Keratinocyte (primary cell): ENCODE measurements at regions not wholly inside any gene's neighbourhood (a gene's known extent, or its start where the extent isn't known, plus 50 kb on each side); places are given as distances from the start of the nearest gene placed in this dataset.

Source experiments
- DNase-seq: peaks from one replicate; pipeline ENCODE4 v3.0.0-alpha.2; 2011; ENCODE audit warnings: low read depth, missing footprints, low spot score
- FAIRE-seq: peaks from 2 replicates; lab custom pipeline; 2011; peaks lifted over from hg19 to GRCh38; lab: Jason Lieb, UNC
- H2AFZ ChIP-seq: 2 replicates; pipeline ENCODE4 v1.6.0; 2012; ENCODE audit warnings: low read length, control low read depth, inconsistent platforms; ENCODE audit not compliant: control insufficient read depth
- H3K27ac ChIP-seq: 2 replicates; pipeline ENCODE4 v1.5.1; 2011; ENCODE audit warnings: low read length; ENCODE audit not compliant: control insufficient read depth, insufficient read depth
- H3K27me3 ChIP-seq: 3 replicates; pipeline ENCODE4 v1.6.0; 2011; ENCODE audit warnings: low read length; ENCODE audit not compliant: control insufficient read depth, insufficient read depth; ENCODE audit errors: extremely low read depth
- H3K36me3 ChIP-seq, 2 experiments: 2 replicates in 1 of 2; 3 replicates in 1 of 2; pipeline ENCODE4 v1.5.1; 2011; ENCODE audit warnings: low read length in 2 of 2, mild to moderate bottlenecking in 1 of 2; ENCODE audit not compliant: control insufficient read depth in 2 of 2, insufficient read depth in 2 of 2; ENCODE audit errors: extremely low read depth in 1 of 2
- H3K4me1 ChIP-seq: 3 replicates; pipeline ENCODE4 v1.5.1; 2011; ENCODE audit warnings: low read length; ENCODE audit not compliant: control insufficient read depth, insufficient read depth; ENCODE audit errors: extremely low read depth
- H3K4me2 ChIP-seq: 3 replicates; pipeline ENCODE4 v1.6.0; 2011; ENCODE audit warnings: low read depth, low read length; ENCODE audit not compliant: control insufficient read depth, insufficient read depth; ENCODE audit errors: extremely low read depth
- H3K4me3 ChIP-seq, 3 experiments: fragments of 200-600 bp in 1 of 3; sonication (generic) in 1 of 3; 2 replicates in 2 of 3; 3 replicates in 1 of 3; pipeline ENCODE4 v1.5.1; 2011 to 2016; ENCODE audit warnings: low read length in 3 of 3, mild to moderate bottlenecking in 3 of 3, control low read depth in 2 of 3, inconsistent platforms in 1 of 3, low read depth in 1 of 3, mixed read lengths in 1 of 3, mixed run types in 1 of 3, moderate library complexity in 1 of 3; ENCODE audit not compliant: control insufficient read depth in 2 of 3, insufficient read depth in 2 of 3; ENCODE audit errors: extremely low read depth in 1 of 3
- H3K79me2 ChIP-seq: 2 replicates; pipeline ENCODE4 v1.6.0; 2012; ENCODE audit warnings: low read length; ENCODE audit not compliant: control insufficient read depth, insufficient read depth
- H3K9ac ChIP-seq: 3 replicates; pipeline ENCODE4 v1.6.0; 2011; ENCODE audit warnings: low read length; ENCODE audit not compliant: control insufficient read depth, insufficient read depth; ENCODE audit errors: extremely low read depth
- H3K9me1 ChIP-seq: 3 replicates; pipeline ENCODE4 v1.6.0; 2011; ENCODE audit warnings: low read length; ENCODE audit not compliant: control insufficient read depth, insufficient read depth; ENCODE audit errors: extremely low read depth
- H3K9me3 ChIP-seq: 2 replicates; pipeline ENCODE4 v1.5.1; 2012; ENCODE audit warnings: low read depth, low read length; ENCODE audit not compliant: control insufficient read depth
- H4K20me1 ChIP-seq: 3 replicates; pipeline ENCODE4 v1.6.0; 2011; ENCODE audit warnings: low read length; ENCODE audit not compliant: control insufficient read depth, insufficient read depth; ENCODE audit errors: extremely low read depth
- EZH2 ChIP-seq: IDR thresholded peaks from one replicate; pipeline ENCODE4 v1.6.1; 2012; ENCODE audit warnings: inconsistent platforms, mild to moderate bottlenecking, low read length, moderate library complexity
- dilution Hi-C: fragments of 300-500 bp; cut with MboI; formaldehyde crosslinking; loops from one replicate; pipeline ENCODE4 v1.7.0; 2020; ENCODE audit warnings: low sequenced_read_pairs; ENCODE audit not compliant: extremely low pct_ligation_motif_present
- TF ChIP-seq, protein P1 (sequence below), 3 experiments: IDR thresholded peaks in 1 of 3; conservative IDR thresholded peaks in 1 of 3; optimal IDR thresholded peaks in 1 of 3; 2 replicates in 2 of 3; 3 replicates in 1 of 3; pipeline versions ENCODE3 to v1.5.1; 2011; ENCODE audit warnings: low read length in 3 of 3, mild to moderate bottlenecking in 3 of 3, moderate library complexity in 2 of 3, control low read depth in 1 of 3, inconsistent platforms in 1 of 3; ENCODE audit not compliant: insufficient read depth in 2 of 3; ENCODE audit errors: extremely low read depth in 1 of 3

DNA sequence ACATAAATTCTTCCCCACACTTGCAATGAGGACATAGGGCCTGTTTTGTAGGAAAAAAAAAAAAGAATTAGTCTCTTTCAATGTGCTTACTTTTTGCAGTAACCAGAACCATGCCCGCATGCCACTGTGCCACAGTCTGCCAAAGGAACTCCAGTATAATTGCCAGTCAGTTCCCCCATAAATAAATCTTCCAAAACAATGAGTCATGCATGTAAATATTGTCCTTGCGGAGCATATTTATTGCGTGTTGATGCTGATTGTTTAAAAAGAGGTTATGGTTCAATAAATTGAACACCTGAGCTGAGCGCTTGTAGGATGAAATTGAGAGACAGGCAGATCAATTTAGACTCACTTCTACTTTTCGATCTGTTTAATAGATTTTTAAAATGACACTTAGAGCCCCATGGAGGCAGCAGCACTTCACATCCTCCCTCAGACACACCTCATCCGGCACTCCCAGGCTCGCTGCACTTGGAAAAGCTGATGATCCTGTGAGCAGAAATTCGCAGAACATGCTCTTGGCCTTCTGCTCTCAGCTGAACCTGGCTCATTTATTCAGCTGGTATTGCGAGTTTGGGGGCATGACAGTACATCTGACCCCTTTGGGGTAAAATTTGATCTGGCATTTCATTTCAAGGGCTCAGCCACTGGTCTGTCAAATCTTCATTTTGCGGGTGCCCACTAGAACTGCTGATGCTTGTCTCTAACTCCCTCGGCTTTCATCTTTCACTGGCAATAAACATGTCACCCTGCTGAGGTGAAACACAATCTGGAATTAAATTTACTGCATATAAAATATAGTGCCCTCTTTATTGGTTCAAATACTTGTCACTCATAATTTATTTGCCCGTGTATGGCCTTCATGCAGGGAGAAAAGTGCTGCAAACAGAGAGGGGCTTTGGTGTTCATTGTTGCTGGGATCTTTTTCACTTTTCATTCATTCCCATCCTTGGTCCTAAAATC lies 371.1 kb upstream of the POU3F2 start:
- H4K20me1 ChIP-seq = no peaks in the 10 kb centered on the region
- no peak overlapping the region for H3K27ac ChIP-seq
- DNase-seq (no peak), FAIRE-seq (no peak)
- H2AFZ ChIP-seq = no peak overlapping the region
- no peak for TF ChIP-seq EZH2
- TF ChIP-seq, protein P1, sequence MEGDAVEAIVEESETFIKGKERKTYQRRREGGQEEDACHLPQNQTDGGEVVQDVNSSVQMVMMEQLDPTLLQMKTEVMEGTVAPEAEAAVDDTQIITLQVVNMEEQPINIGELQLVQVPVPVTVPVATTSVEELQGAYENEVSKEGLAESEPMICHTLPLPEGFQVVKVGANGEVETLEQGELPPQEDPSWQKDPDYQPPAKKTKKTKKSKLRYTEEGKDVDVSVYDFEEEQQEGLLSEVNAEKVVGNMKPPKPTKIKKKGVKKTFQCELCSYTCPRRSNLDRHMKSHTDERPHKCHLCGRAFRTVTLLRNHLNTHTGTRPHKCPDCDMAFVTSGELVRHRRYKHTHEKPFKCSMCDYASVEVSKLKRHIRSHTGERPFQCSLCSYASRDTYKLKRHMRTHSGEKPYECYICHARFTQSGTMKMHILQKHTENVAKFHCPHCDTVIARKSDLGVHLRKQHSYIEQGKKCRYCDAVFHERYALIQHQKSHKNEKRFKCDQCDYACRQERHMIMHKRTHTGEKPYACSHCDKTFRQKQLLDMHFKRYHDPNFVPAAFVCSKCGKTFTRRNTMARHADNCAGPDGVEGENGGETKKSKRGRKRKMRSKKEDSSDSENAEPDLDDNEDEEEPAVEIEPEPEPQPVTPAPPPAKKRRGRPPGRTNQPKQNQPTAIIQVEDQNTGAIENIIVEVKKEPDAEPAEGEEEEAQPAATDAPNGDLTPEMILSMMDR (optimal IDR thresholded peaks at IDR 0.05 in 1 of 3, IDR thresholded peaks at IDR 0.05 in 1 of 3, conservative IDR thresholded peaks at IDR 0.05 in 1 of 3; ENCODE audit: extremely low read depth in 1 of 3, insufficient read depth in 2 of 3, low read length in 3 of 3) = no peak
- H3K4me3 ChIP-seq = no peak overlapping the region
- no peaks in the 10 kb centered on the region for H3K79me2 ChIP-seq
- H3K4me2 ChIP-seq = no peak overlapping the region
- no peaks in the 10 kb centered on the region for H3K4me1 ChIP-seq
- H3K36me3 ChIP-seq = no peaks in the 10 kb centered on the region
- dilution Hi-C loops = no loop called here
- H3K9me3 ChIP-seq = no peaks in the 10 kb centered on the region
- H3K9me1 ChIP-seq = no peaks in the 10 kb centered on the region
- H3K27me3 ChIP-seq = no peaks in the 10 kb centered on the region
- H3K9ac ChIP-seq = no peak overlapping the region

DNA sequence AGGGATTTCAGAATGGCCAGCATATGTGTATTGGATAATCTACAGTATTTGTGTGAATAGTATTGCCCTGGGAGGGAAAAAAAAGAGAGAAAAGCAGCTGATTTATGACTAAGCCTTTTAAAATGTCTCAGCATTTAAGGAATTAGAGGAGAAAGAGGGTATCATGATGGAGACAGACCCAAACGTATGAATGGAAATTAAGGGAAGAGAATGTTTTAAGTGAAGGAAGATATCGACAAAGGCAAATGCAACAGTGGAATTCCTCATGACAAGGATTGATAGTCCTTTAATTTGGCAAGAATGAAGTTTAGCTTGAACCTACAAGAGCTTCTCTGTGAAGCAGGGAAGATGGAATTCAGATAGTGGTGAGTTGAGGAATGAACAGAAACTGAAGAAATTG lies 367.3 kb upstream of the POU3F2 start:
- Histone ChIP-seq H3K4me1 (no peaks in the 10 kb centered on the region), H3K27me3 (no peaks in the 10 kb centered on the region), H3K36me3 (no peaks in the 10 kb centered on the region), H4K20me1 (no peaks in the 10 kb centered on the region), H3K9me3 (no peaks in the 10 kb centered on the region), H3K79me2 (no peaks in the 10 kb centered on the region), H3K4me3 (no peak overlapping the region), H3K9ac (no peak overlapping the region), H2AFZ (no peak overlapping the region), H3K9me1 (no peaks in the 10 kb centered on the region), H3K27ac (no peak overlapping the region), H3K4me2 (no peak overlapping the region)
- dilution Hi-C loops = no loop called here
- DNase-seq = no peak
- no peak for FAIRE-seq
- TF ChIP-seq, protein P1 (optimal IDR thresholded peaks at IDR 0.05 in 1 of 3, IDR thresholded peaks at IDR 0.05 in 1 of 3, conservative IDR thresholded peaks at IDR 0.05 in 1 of 3; ENCODE audit: extremely low read depth in 1 of 3, insufficient read depth in 2 of 3, low read length in 3 of 3) = no peak
